ENCODE measurements at regions not wholly inside any gene's neighbourhood (a gene's known extent, or its start where the extent isn't known, plus 50 kb on each side); places are given as distances from the start of the nearest gene placed in this dataset.
A peak's percentile ranks its signal among the peaks of the same experiment; 100 is the strongest.

DNA sequence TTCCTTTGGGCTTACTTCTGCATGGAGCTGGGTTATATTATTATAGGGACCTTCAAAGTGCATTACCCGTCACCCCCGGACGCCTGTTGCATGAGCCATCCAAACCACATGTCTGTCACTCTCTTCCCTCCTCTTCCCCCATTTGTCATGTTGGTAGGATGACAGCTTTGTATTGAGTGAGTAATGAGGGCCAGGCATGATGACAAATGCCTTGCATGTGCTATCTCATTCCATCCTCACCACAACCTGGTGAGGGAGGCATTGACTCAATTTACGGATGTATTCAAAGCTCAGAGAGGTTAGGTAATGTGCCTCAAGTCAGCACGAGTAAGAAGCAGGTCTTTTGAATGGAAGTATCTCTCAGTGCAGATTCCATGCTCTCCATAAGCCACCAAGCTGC lies 510.5 kb upstream of the TNP1 start:
- ATAC-seq (peak; percentile 54), DNase-seq (no peak)
- no peaks in the 10 kb centered on the region for H3K9me3 Mint-ChIP-seq

DNA sequence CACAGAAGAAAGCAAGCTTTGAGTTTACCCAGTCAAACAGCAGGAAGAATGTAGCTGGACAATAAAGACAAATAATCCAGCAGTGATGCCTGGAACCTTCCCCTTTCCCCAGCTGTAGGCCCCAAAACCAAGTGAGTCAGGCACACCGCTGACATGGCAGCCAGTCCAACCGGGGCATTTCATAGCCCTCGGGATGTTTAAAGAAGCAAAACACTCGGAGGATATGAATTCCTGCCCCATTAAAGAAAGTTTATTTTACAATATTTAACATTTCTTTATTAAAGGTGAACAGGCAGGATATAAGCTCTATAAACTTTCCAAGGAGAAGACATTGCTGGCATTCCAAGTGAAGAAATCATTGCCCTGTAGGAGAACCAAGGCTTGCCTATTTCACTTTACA lies 507.6 kb upstream of the TNP1 start:
- H3K4me1 Mint-ChIP-seq = no peaks in the 10 kb centered on the region
- H3K9me3 Mint-ChIP-seq = no peaks in the 10 kb centered on the region
- H3K27me3 Mint-ChIP-seq = no peaks in the 10 kb centered on the region
- H3K27ac Mint-ChIP-seq = no peak overlapping the region
- H3K4me3 Mint-ChIP-seq = no peak overlapping the region
- ATAC-seq = no peak
- no peak for DNase-seq

More for the DNA sequence above, 510.5 kb upstream of the TNP1 start:
- Mint-ChIP-seq H3K27ac (no peak overlapping the region), H3K4me3 (no peak overlapping the region), H3K4me1 (no peaks in the 10 kb centered on the region), H3K27me3 (no peaks in the 10 kb centered on the region)

DNA sequence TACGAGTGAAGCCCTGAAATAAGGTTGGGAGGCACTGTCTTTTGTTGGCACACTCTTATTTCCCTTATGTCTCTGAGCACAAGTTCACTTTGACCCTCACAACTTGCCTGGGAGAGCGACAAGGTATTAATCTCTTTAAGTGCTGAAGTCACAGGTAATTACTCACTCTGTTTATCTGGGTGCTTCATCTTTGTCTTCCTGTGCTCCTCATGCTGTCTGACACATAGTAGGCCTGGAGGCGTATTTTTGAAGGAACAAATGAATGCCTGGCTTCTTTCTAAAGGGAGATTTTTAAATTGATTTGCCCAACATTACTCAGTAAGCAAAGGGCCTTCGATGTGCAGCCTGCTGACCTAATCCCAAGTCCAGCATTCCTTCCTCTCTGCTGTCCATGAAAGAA lies 507.1 kb upstream of the TNP1 start:
- Mint-ChIP-seq H3K4me1 (no peaks in the 10 kb centered on the region), H3K4me3 (no peak overlapping the region), H3K27ac (no peak overlapping the region)

DNA sequence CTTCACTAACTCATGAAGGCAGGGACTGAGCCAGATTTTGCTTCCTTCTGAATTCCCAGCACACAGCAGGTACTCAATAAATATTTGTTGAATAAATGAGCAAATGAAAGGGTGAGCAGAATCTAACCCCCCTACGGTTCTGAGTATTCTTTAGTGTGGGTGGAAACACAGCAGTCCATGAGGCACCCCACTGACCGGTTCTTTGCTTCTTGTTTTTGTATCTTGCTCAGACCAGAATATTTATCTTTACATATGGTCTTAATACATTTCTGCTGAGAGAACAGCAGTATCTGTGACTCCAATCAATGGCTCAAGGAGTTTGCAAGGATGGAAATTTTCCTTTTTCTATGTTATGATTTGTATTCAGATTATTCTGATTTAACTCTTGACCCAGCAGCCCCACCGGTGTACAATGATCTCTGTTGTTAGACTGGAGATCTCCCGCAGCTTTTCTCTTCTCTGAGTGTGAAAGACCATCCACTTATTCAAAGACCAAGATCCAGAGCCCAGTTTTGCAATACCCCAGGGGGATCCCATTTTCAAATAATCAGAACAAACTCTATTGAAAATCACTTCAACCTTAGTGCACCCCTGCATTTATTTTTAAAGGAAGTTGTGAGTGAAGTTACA lies 506.5 kb upstream of the TNP1 start:
- Mint-ChIP-seq H3K4me1 (no peaks in the 10 kb centered on the region), H3K27ac (no peak overlapping the region), H3K27me3 (no peaks in the 10 kb centered on the region), H3K4me3 (no peak overlapping the region), H3K9me3 (no peaks in the 10 kb centered on the region)
- DNase-seq (no peak), ATAC-seq (no peak)

More for the DNA sequence above, 507.1 kb upstream of the TNP1 start:
- ATAC-seq (no peak), DNase-seq (no peak)
- H3K9me3 Mint-ChIP-seq = no peaks in the 10 kb centered on the region
- H3K27me3 Mint-ChIP-seq = no peaks in the 10 kb centered on the region

DNA sequence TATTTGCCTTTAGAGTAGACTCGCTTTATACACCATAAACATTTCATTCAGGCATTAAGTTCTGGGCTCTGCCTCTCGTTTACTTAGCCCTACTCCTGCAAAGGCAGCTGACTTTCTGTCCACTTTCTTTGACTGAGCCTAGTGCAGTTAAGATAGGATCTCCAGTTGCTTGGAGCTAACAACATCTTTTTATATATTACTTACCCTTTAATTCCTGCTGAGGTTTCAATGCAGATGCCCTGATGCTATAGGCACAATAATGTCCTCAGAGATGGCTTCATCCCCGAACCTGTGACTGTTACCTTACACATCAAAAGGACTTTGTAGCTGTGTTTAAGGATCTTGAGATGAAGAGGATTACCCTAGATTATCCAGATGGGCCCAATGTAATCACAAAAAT lies 505.8 kb upstream of the TNP1 start:
- Mint-ChIP-seq H3K9me3 (no peaks in the 10 kb centered on the region), H3K27me3 (no peaks in the 10 kb centered on the region), H3K4me3 (no peak overlapping the region), H3K4me1 (no peaks in the 10 kb centered on the region), H3K27ac (no peak overlapping the region)
- no peak for ATAC-seq
- DNase-seq = no peak

DNA sequence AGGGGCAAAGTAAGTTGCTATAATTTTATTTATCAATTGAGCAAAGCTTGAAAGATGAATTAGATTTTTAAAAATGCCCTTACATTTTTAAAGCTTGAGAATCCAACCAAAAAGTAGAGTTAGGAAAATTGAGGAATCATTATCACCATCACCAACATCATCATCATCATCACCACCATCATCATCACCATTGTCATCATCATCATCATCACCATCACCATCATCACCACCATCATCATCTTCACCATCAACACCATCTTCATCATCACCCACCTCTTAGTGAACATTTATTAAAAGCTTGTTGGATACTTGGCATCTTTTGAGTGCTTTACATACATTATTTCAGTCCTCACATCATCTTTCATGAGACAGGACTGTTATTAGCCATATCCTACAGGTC lies 504.4 kb upstream of the TNP1 start:
- H3K4me3 Mint-ChIP-seq = no peak overlapping the region
- no peaks in the 10 kb centered on the region for H3K9me3 Mint-ChIP-seq
- DNase-seq (no peak), ATAC-seq (no peak)
- no peak overlapping the region for H3K27ac Mint-ChIP-seq
- H3K4me1 Mint-ChIP-seq = no peaks in the 10 kb centered on the region
- no peaks in the 10 kb centered on the region for H3K27me3 Mint-ChIP-seq

DNA sequence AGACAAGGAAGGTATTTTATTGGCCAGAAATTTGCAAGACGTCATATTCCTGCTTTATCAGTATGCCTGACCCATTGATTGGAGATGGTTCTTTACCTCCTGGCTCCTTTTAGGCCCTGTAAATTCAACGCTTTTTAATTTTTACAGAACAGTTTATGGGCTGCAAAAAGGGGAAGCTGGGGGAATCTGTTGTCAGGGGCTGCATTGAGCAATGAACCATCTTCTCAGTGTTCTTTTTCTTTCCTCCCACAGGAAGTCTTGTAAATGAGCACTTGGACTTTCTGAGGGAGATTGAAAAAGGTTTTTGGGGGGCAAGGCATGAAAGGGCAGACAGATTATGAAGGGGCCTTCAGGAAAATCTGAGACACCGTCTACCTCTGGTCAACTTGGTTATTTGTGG lies 503.6 kb upstream of the TNP1 start:
- no peak overlapping the region for H3K27ac Mint-ChIP-seq

DNA sequence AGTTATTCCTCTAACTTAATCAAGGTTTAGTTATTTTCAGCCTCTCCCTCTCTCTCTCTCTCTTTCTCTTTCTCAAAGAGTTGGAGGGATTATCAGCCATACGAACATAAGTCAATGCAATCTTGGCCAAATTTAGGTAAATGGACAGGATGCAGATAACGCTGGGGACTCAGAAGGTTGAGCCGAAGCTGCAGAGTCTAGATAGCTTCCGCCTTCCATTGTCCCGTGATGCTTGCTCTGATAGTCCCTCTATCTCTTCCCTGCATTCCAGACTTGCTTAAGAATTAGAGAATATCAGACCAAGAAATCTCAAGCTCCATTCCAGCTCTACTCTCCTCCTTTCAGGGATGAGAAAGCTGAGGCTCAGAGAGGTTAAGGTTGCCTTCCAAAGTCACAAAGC lies 502.8 kb upstream of the TNP1 start:
- H3K4me3 Mint-ChIP-seq = no peak overlapping the region
- no peaks in the 10 kb centered on the region for H3K27me3 Mint-ChIP-seq

More for the DNA sequence above, 503.6 kb upstream of the TNP1 start:
- H3K9me3 Mint-ChIP-seq = no peaks in the 10 kb centered on the region
- no peak overlapping the region for H3K4me3 Mint-ChIP-seq
- no peaks in the 10 kb centered on the region for H3K4me1 Mint-ChIP-seq
- no peaks in the 10 kb centered on the region for H3K27me3 Mint-ChIP-seq
- DNase-seq (no peak), ATAC-seq (no peak)

DNA sequence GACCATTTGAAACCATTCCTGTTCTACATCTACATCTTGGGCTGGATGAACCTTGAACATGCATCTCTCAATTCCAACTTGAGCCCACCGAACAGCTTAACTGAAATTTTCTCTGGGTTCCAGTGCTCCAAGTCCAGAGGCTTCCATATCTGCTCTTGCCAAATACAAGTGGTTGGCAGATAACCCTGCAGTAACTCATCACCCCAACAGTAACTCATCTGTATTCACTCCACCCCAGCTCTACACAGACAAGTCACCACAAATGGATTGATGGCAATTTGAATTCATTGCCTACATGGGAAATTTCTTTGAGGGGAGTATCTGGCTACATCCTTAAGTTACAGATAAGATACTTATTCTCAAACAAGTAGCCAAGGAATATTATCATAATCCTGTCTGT lies 502.4 kb upstream of the TNP1 start:
- Mint-ChIP-seq H3K9me3 (no peaks in the 10 kb centered on the region), H3K4me3 (no peak overlapping the region), H3K27me3 (no peaks in the 10 kb centered on the region), H3K4me1 (no peaks in the 10 kb centered on the region), H3K27ac (no peak overlapping the region)
- no peak for DNase-seq
- no peak for ATAC-seq

More for the DNA sequence above, 502.8 kb upstream of the TNP1 start:
- Mint-ChIP-seq H3K4me1 (no peaks in the 10 kb centered on the region), H3K9me3 (no peaks in the 10 kb centered on the region), H3K27ac (no peak overlapping the region)
- DNase-seq = no peak
- no peak for ATAC-seq

DNA sequence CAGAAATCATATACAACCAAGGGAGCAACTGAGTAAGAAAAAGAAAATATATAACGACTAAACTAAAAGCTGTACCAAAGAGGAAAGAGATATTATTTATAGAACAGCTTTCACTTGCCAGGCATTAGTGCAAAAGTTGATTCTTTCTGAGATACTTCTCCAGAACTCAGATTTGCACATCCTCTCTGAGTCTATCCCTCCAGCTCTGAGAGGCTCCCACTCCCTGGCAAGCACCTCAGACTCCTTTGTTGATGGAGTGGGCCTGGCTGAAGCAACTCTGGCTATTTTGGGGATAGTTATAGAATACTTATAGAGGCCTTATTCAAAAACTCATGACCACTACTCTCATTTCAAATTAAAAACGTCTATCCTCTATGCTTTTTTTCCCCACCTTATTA lies 501.6 kb upstream of the TNP1 start:
- Mint-ChIP-seq H3K9me3 (no peaks in the 10 kb centered on the region), H3K4me1 (no peaks in the 10 kb centered on the region), H3K4me3 (no peak overlapping the region), H3K27me3 (no peaks in the 10 kb centered on the region), H3K27ac (no peak overlapping the region)
- no peak for DNase-seq
- ATAC-seq = no peak

DNA sequence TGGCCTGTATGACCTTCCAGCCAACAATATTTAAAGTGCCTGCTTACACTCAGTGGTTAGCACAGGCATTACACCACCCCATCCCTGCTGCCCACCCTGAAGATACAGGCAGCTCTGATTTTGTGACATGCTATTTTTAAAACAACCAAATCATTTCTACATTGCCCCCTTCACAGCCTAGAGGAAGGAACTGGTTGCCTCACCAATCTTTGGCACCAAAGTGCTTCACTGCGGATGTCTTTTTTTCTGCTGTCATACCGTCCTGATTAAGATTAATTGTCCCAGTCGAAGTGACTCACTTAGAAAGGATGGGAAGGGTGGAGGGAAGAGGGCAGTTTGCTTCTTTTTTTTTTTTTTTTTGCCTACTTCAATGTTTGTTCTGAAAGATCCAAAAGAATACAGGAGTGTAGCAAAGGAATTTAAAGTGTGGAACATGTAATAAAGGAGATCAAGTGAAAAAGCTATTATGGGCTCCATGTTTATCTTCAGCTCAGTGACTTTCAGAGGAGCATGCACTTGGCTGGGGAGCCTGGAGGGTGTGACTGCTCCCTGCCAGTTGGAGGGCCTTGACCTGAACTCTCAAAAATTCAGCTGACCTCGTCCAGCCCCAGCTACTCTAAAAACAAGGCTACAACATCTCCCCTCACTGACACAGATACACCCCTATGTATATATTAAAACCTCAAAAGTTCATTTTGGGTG lies 501.1 kb upstream of the TNP1 start:
- Mint-ChIP-seq H3K9me3 (no peaks in the 10 kb centered on the region), H3K4me1 (no peaks in the 10 kb centered on the region), H3K27me3 (no peaks in the 10 kb centered on the region), H3K27ac (no peak overlapping the region), H3K4me3 (no peak overlapping the region)
- no peak for DNase-seq
- ATAC-seq = no peak

DNA sequence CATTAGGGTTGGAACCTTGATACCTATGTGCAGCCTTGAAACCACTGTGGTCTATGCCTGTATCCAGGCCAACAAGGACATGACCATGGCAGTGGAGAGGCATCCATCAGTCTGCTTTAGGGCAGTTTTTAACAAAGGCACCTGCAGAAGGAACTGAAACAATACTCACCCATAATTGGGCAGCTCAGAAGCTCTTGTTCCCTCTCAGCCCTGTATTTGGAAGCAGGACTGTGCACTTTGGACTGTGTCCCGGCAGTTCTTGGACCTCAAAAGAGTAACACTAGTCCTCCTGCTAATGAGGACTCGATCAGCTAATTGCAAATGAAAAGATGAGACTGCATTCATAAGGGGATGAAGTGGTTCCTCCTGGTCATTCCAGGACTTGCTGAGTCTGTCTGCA lies 500.2 kb upstream of the TNP1 start:
- Mint-ChIP-seq H3K27me3 (no peaks in the 10 kb centered on the region), H3K4me1 (no peaks in the 10 kb centered on the region), H3K9me3 (no peaks in the 10 kb centered on the region), H3K4me3 (no peak overlapping the region), H3K27ac (no peak overlapping the region)
- ATAC-seq = no peak
- no peak for DNase-seq

DNA sequence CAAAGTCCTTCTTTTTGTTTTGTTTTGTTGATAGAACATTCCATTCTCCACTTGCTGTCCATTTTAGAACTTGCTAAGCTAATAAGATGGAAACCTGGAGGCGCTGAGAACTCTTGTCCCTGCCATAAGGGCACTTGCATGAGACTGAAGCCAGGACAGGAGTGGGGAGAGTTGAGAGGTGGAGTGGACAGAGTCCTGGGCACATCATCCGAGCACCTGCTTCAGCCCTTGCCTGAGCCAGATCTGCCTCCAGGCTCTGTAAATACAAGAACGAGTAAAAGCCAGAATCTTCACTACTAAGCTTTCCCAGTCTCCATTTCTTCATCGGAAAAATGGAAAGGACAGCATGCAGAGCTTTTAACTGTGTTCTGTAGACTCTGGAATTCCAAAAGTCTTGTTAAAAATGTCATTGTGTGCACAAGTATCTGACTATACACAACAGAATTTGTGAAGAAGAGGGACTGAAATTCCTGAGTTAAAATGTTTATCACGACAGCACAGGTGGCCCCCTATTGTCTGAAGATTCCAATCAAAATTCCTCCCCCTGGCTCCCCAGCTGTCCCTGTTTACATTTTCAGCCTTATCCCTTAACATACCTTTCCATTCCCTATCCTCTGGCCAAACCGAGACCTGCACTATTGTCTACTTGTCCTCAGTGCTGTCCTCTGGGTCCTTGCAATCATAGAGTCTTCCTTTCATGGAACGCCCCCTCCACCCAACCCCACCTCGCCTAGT lies 498.2 kb upstream of the TNP1 start:
- no peak overlapping the region for H3K4me3 Mint-ChIP-seq
- ATAC-seq (no peak), DNase-seq (no peak)
- no peak overlapping the region for H3K27ac Mint-ChIP-seq
- H3K4me1 Mint-ChIP-seq = no peaks in the 10 kb centered on the region
- no peaks in the 10 kb centered on the region for H3K27me3 Mint-ChIP-seq
- H3K9me3 Mint-ChIP-seq = no peaks in the 10 kb centered on the region

DNA sequence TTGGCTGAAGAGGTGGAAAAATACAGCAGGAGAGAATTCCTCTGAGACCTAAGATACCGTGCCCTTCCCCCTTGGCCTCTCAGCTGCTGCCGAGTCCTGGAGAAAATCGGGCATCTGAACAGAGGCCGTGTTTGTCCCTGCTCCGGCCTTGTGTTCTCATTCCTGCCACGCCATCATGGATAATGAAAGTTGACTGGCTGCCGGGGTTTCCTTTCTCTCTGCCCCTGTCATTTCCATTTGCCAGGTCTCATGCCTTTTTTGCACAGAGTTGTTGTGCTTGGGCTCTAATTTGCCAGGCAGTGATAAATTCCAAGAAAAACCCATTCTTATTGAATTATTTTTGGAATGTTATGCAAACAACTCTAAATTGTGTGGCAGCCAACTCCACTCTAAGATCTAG lies 496.9 kb upstream of the TNP1 start:
- no peaks in the 10 kb centered on the region for H3K4me1 Mint-ChIP-seq
- ATAC-seq (no peak), DNase-seq (no peak)
- no peak overlapping the region for H3K27ac Mint-ChIP-seq
- no peaks in the 10 kb centered on the region for H3K9me3 Mint-ChIP-seq
- H3K4me3 Mint-ChIP-seq = no peak overlapping the region
- H3K27me3 Mint-ChIP-seq = no peaks in the 10 kb centered on the region

DNA sequence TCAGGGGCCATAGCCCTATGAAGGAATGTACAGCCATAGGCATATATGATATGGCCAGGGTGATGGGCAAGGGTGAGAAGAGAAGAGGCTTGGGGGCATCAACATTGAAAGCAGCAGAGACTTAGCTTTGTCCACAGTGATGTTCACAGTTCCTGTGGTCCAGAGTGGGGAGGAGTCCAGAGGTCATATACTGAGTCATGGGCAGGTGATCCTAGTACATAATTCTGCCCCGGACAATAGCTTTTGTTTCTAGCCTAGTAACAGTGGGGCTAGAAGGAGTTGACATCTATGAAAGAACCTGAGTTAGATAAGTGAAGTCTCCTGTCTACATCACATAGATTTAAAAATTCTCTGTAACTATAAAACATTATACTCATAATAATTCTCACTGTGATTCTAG lies 496.3 kb upstream of the TNP1 start:
- H3K4me3 Mint-ChIP-seq = no peak overlapping the region
- no peak for ATAC-seq
- no peaks in the 10 kb centered on the region for H3K9me3 Mint-ChIP-seq
- H3K27me3 Mint-ChIP-seq = no peaks in the 10 kb centered on the region
- peak overlapping the region in 1 of 2 donors; percentile 4 for H3K27ac Mint-ChIP-seq
- DNase-seq = no peak
- H3K4me1 Mint-ChIP-seq = no peaks in the 10 kb centered on the region

DNA sequence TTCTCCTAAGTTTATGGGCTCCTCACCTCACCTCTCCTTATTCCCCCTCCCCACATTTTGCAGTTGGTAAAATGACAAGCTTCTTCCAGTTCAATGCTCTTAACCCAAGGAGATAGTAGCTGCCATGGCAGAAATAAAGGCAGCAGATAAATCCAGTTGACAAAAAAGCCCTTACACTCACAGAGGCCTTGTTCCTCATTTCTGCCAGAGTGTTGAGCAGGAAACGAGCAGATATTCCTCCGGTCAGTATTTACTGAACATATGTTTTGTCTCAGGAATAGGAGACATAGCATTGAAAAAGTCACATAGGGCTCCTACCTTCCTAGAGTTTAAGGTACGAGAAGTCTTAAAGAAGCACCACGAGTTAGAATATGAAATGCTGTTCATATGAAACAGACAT lies 493.7 kb upstream of the TNP1 start:
- Mint-ChIP-seq H3K4me1 (no peaks in the 10 kb centered on the region), H3K4me3 (no peak overlapping the region), H3K27ac (no peak overlapping the region), H3K27me3 (peaks cover 2% of the 10 kb centered on the region), H3K9me3 (peaks cover 0 to 20% of the 10 kb centered on the region in 2 donors)
- no peak for ATAC-seq
- no peak for DNase-seq

All from stimulated activated naive CD8-positive, alpha-beta T cell treated with anti-CD3 and anti-CD28 coated beads, Interleukin-15, amount 100 ng/mL, for 72 hours (primary cell).